HL-60 (cell line): ENCODE measurements at regions not wholly inside any gene's neighbourhood (a gene's known extent, or its start where the extent isn't known, plus 50 kb on each side); places are given as distances from the start of the nearest gene placed in this dataset.

Source experiments
- CTCF ChIP-seq: IDR thresholded peaks from one replicate; pipeline ENCODE4 v1.5.1; 2011; ENCODE audit warnings: low read length, control low read depth, inconsistent platforms; ENCODE audit not compliant: insufficient read depth
- GABPA ChIP-seq: IDR thresholded peaks from 2 replicates; pipeline ENCODE4 v1.6.1; 2012; ENCODE audit warnings: low read depth
- REST ChIP-seq: IDR thresholded peaks from 2 replicates; pipeline ENCODE4 v1.6.1; 2012; ENCODE audit warnings: low read depth; ENCODE audit not compliant: insufficient replicate concordance

DNA sequence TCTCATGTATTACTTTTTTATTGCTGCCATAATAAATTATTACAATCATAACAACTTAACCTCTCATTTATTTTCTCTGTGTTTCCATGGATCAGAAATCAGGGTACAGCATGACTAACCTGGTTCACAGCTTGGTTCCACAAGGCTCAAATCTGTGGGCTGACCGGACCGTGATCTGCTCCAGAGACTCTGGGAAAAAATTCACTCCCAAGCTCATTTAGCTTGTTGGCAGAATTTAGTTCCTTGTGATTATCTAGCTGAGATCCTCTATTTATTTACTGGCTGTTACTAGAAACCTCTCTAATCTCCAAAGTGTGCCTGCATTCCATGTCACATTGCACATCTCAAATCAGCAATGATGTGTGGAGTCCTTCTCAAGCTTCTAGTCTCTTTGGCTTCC, 386.6 kb downstream of the DIPK2A start:
- TF ChIP-seq CTCF (no peak), GABPA (no peak), REST (no peak)
